HepG2 (cell line): ENCODE measurements at regions not wholly inside any gene's neighbourhood (a gene's known extent, or its start where the extent isn't known, plus 50 kb on each side); places are given as distances from the start of the nearest gene placed in this dataset.

Experiments
- CTCF ChIP-seq: sonication (generic); formaldehyde crosslinking; IDR thresholded peaks from 2 replicates; pipeline ENCODE4 v1.5.0; 2020; ENCODE audit warnings: mild to moderate bottlenecking, missing genetic modification reagents, moderate library complexity
- POLR2A ChIP-seq, 2 experiments: IDR thresholded peaks; 2 replicates each; pipeline ENCODE4 v1.6.1; 2011; ENCODE audit warnings: low read depth in 2 of 2, low read length in 2 of 2, mild to moderate bottlenecking in 1 of 2, moderate library complexity in 1 of 2; ENCODE audit not compliant: insufficient read depth in 1 of 2
- REL ChIP-seq: sonication (generic); formaldehyde crosslinking; conservative IDR thresholded peaks from 2 replicates; pipeline ENCODE4 v1.8.0; 2022; ENCODE audit warnings: mild to moderate bottlenecking, missing genetic modification reagents, moderate library complexity
- ZBTB8A ChIP-seq: sonication (generic); formaldehyde crosslinking; IDR thresholded peaks from 2 replicates; pipeline ENCODE4 v1.4.0; 2020; ENCODE audit warnings: mild to moderate bottlenecking, low read depth, missing genetic modification reagents, borderline replicate concordance

- TF ChIP-seq POLR2A (IDR thresholded peaks at IDR 0.05; ENCODE audit: insufficient read depth in 1 of 2, low read depth in 2 of 2, low read length in 2 of 2), result no peak
- TF ChIP-seq ZBTB8A, result no peak
- no peak for TF ChIP-seq CTCF (CRISPR knock-in tag)
- TF ChIP-seq REL (CRISPR knock-in tag), result no peak
These were observed 930.9 kb upstream of the CDH8 start for GRCh38 chr16:62967163-62967562.
